Liver (tissue), 8 donors: ENCODE measurements at regions not wholly inside any gene's neighbourhood (a gene's known extent, or its start where the extent isn't known, plus 50 kb on each side); places are given as distances from the start of the nearest gene placed in this dataset.

Experiments used
- DNase-seq: peaks from one replicate; pipeline ENCODE4 v3.0.0-alpha.2; 2017; ENCODE audit warnings: low spot score
- H3K27ac ChIP-seq, 2 donors: one replicate each; pipeline ENCODE4 v1.7.0; 2013; ENCODE audit warnings: inconsistent platforms in 2 of 2, low read length in 2 of 2, control low read depth in 1 of 2, low read depth in 1 of 2, mild to moderate bottlenecking in 1 of 2
- H3K27me3 ChIP-seq, 4 donors: one replicate each; pipeline versions ENCODE4 v1.6.1 to v1.7.0; 2013; ENCODE audit warnings: low read length in 3 of 4, inconsistent platforms in 1 of 4, mild to moderate bottlenecking in 1 of 4, moderate library complexity in 1 of 4; ENCODE audit not compliant: control insufficient read depth in 4 of 4, insufficient read depth in 4 of 4
- H3K36me3 ChIP-seq, 4 donors: one replicate each; pipeline versions ENCODE4 v1.6.1 to v1.7.0; 2013; ENCODE audit warnings: low read length in 3 of 4, mild to moderate bottlenecking in 3 of 4, low read depth in 1 of 4, moderate library complexity in 1 of 4; ENCODE audit not compliant: control insufficient read depth in 4 of 4, insufficient read depth in 3 of 4
- H3K4me1 ChIP-seq, 4 donors: one replicate each; pipeline versions ENCODE4 v1.6.1 to v1.7.0; 2013; ENCODE audit warnings: low read length in 3 of 4, mild to moderate bottlenecking in 3 of 4, moderate library complexity in 1 of 4; ENCODE audit not compliant: control insufficient read depth in 4 of 4, insufficient read depth in 4 of 4
- H3K4me3 ChIP-seq, 3 donors: one replicate each; pipeline versions ENCODE4 v1.6.1 to v1.7.0; 2013; ENCODE audit warnings: low read length in 3 of 3, control low read depth in 1 of 3, low read depth in 1 of 3, mild to moderate bottlenecking in 1 of 3
- H3K9ac ChIP-seq, 2 donors: one replicate each; pipeline ENCODE4 v1.7.0; 2013; ENCODE audit warnings: low read length in 2 of 2, mild to moderate bottlenecking in 2 of 2, moderate library complexity in 2 of 2, control low read depth in 1 of 2, low read depth in 1 of 2
- H3K9me3 ChIP-seq, 4 donors: one replicate each; pipeline versions ENCODE4 v1.6.1 to v1.7.0; 2013; ENCODE audit warnings: low read length in 3 of 4; ENCODE audit not compliant: control insufficient read depth in 4 of 4
- EGR1 ChIP-seq, 2 donors: IDR thresholded peaks; 2 replicates each; pipeline ENCODE4 v1.6.1; 2016 to 2018; ENCODE audit warnings: antibody characterized with exemption in 2 of 2, low read depth in 2 of 2
- FOXA1 ChIP-seq: IDR thresholded peaks from 2 replicates; pipeline ENCODE4 v1.6.1; 2016; ENCODE audit warnings: antibody characterized with exemption
- FOXA2 ChIP-seq: IDR thresholded peaks from 2 replicates; pipeline ENCODE4 v1.6.1; 2016; ENCODE audit warnings: antibody characterized with exemption
- GABPA ChIP-seq, 2 donors: IDR thresholded peaks in 1 of 2; conservative IDR thresholded peaks in 1 of 2; 2 replicates each; pipeline ENCODE4 v1.6.1; 2016; ENCODE audit warnings: antibody characterized with exemption in 2 of 2, mild to moderate bottlenecking in 1 of 2, moderate library complexity in 1 of 2
- HNF4A ChIP-seq, 2 donors: conservative IDR thresholded peaks; 2 replicates each; pipeline ENCODE4 v1.6.1; 2016; ENCODE audit warnings: antibody characterized with exemption in 2 of 2, mild to moderate bottlenecking in 2 of 2
- HNF4G ChIP-seq: IDR thresholded peaks from 2 replicates; pipeline ENCODE4 v1.6.1; 2016; ENCODE audit warnings: antibody characterized with exemption
- JUND ChIP-seq, 2 donors: IDR thresholded peaks; 2 replicates each; pipeline ENCODE4 v1.6.1; 2016; ENCODE audit warnings: antibody characterized with exemption in 2 of 2
- NR2F2 ChIP-seq: IDR thresholded peaks from 2 replicates; pipeline ENCODE4 v1.6.1; 2016; ENCODE audit warnings: antibody characterized with exemption
- RAD21 ChIP-seq, 2 donors: IDR thresholded peaks; 2 replicates each; pipeline ENCODE4 v1.6.1; 2016; ENCODE audit warnings: antibody characterized with exemption in 2 of 2, mild to moderate bottlenecking in 2 of 2
- REST ChIP-seq: IDR thresholded peaks from 2 replicates; pipeline ENCODE4 v1.6.1; 2016; ENCODE audit warnings: antibody characterized with exemption, mild to moderate bottlenecking
- RXRA ChIP-seq, 2 donors: IDR thresholded peaks; 2 replicates each; pipeline ENCODE4 v1.6.1; 2017 to 2018; ENCODE audit warnings: antibody characterized with exemption in 2 of 2, mild to moderate bottlenecking in 1 of 2
- SP1 ChIP-seq: IDR thresholded peaks from 2 replicates; pipeline ENCODE4 v1.6.1; 2018; ENCODE audit warnings: antibody characterized with exemption, mild to moderate bottlenecking
- TAF1 ChIP-seq: conservative IDR thresholded peaks from 2 replicates; pipeline ENCODE4 v1.6.1; 2016; ENCODE audit warnings: antibody characterized with exemption, mild to moderate bottlenecking
- YY1 ChIP-seq: IDR thresholded peaks from 2 replicates; pipeline ENCODE4 v1.6.1; 2016; ENCODE audit warnings: antibody characterized with exemption, mild to moderate bottlenecking
- ZBTB33 ChIP-seq: IDR thresholded peaks from 2 replicates; pipeline ENCODE4 v1.6.1; 2016; ENCODE audit warnings: antibody characterized with exemption
- WGBS: extraction: QIAGEN DNeasy Blood & Tissue Kit; methylation state at CpG from one replicate; pipeline ENCODE4 v1.1.7; 2013; 5-methylcytosine and 5-hydroxymethylcytosine counted together
- TF ChIP-seq, protein P1 (sequence below): IDR thresholded peaks from 2 replicates; pipeline ENCODE4 v1.6.1; 2016; ENCODE audit warnings: antibody characterized with exemption
- TF ChIP-seq, protein P2 (sequence below): IDR thresholded peaks from 2 replicates; pipeline ENCODE4 v1.6.1; 2016; ENCODE audit warnings: antibody characterized with exemption
- TF ChIP-seq, protein P3 (sequence below): fragments of 150-350 bp; IDR thresholded peaks from 2 replicates; pipeline ENCODE4 v1.5.1; 2017; ENCODE audit warnings: improper control_type of control experiment, low read depth, low read length; ENCODE audit not compliant: missing input control
- donor health status: healthy.
- donor health status: healthy.
- donor health status: healthy.
- donor health status: healthy.
- donor health status: healthy.

DNA sequence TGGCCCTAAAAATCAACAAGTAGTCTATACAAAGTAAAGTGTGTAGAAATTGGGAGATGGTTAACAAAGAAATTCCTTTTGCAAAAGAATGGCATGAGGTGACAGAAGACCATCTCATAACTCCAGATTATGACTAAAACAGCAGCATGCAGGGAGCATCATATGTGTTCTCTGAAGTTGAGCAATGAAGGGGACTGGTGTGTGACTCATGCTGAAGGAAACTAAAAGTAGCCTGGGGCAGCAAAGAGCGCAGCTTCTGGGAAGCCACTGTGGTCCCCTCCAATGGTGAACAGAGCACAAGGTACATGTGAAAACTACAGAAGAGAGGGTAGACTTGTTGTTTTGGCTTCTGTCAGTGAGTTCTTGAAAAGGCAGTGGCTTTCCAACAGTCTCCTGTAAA lies 133.4 kb downstream of the MACC1 start:
- Histone ChIP-seq H3K27me3 (no peaks in the 10 kb centered on the region), H3K9ac (no peak overlapping the region), H3K4me3 (no peak overlapping the region), H3K4me1 (no peaks in the 10 kb centered on the region), H3K27ac (no peak overlapping the region), H3K36me3 (no peaks in the 10 kb centered on the region), H3K9me3 (no peaks in the 10 kb centered on the region)
- DNase-seq: no peak
- TF ChIP-seq SP1 (no peak), ZBTB33 (no peak), RAD21 (IDR thresholded peaks at IDR 0.05) (no peak), FOXA1 (no peak), FOXA2 (no peak), HNF4A (conservative IDR thresholded peaks at IDR 0.05) (no peak), TAF1 (no peak), HNF4G (no peak), EGR1 (IDR thresholded peaks at IDR 0.05; ENCODE audit: low read depth in 2 of 2) (no peak), YY1 (no peak), GABPA (IDR thresholded peaks at IDR 0.05 in 1 of 2, conservative IDR thresholded peaks at IDR 0.05 in 1 of 2) (no peak), RXRA (IDR thresholded peaks at IDR 0.05) (no peak), REST (no peak), NR2F2 (no peak), JUND (IDR thresholded peaks at IDR 0.05) (no peak)
- TF ChIP-seq, protein P1, sequence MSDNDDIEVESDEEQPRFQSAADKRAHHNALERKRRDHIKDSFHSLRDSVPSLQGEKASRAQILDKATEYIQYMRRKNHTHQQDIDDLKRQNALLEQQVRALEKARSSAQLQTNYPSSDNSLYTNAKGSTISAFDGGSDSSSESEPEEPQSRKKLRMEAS: no peak
- TF ChIP-seq, protein P2, sequence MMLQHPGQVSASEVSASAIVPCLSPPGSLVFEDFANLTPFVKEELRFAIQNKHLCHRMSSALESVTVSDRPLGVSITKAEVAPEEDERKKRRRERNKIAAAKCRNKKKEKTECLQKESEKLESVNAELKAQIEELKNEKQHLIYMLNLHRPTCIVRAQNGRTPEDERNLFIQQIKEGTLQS: no peak
- TF ChIP-seq, protein P3, sequence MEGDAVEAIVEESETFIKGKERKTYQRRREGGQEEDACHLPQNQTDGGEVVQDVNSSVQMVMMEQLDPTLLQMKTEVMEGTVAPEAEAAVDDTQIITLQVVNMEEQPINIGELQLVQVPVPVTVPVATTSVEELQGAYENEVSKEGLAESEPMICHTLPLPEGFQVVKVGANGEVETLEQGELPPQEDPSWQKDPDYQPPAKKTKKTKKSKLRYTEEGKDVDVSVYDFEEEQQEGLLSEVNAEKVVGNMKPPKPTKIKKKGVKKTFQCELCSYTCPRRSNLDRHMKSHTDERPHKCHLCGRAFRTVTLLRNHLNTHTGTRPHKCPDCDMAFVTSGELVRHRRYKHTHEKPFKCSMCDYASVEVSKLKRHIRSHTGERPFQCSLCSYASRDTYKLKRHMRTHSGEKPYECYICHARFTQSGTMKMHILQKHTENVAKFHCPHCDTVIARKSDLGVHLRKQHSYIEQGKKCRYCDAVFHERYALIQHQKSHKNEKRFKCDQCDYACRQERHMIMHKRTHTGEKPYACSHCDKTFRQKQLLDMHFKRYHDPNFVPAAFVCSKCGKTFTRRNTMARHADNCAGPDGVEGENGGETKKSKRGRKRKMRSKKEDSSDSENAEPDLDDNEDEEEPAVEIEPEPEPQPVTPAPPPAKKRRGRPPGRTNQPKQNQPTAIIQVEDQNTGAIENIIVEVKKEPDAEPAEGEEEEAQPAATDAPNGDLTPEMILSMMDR: no peak
- WGBS: 75% methylated on average over 1 of the region's 1 CpG

DNA sequence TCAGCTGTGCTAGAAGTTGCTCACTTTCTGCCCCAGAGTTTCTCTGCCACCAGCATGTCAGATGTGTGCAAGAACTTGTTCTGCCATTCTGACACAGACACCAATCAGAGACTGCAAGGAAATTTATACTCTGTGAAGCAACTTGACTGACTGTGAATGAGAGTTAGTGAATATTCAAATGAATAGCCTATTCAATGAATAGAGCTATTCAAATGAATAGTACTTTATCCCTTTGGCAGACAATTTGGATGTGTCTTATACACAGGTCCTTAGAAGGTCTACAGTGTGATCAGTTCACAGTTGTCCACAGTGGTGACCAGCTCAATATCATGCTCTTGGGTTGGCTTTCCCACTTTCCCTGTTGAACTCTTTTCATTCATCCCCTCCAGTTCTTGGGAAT lies 138.1 kb downstream of the MACC1 start:
- H3K27ac ChIP-seq: no peak overlapping the region
- H3K27me3 ChIP-seq: no peaks in the 10 kb centered on the region
- no peaks in the 10 kb centered on the region for H3K9me3 ChIP-seq
- H3K9ac ChIP-seq: no peak overlapping the region
- H3K4me1 ChIP-seq: no peaks in the 10 kb centered on the region
- no peaks in the 10 kb centered on the region for H3K36me3 ChIP-seq
- no peak for TF ChIP-seq FOXA2
- no peak for TF ChIP-seq EGR1 (IDR thresholded peaks at IDR 0.05; ENCODE audit: low read depth in 2 of 2)
- TF ChIP-seq TAF1: no peak
- no peak for TF ChIP-seq JUND (IDR thresholded peaks at IDR 0.05)
- no peak for TF ChIP-seq NR2F2
- no peak for DNase-seq
- no peak overlapping the region for H3K4me3 ChIP-seq
